Stimulated activated CD8-positive, alpha-beta memory T cell treated with anti-CD3 and anti-CD28 coated beads, Interleukin-7, amount 100 ng/mL, for 48 hours (primary cell): ENCODE measurements at regions not wholly inside any gene's neighbourhood (a gene's known extent, or its start where the extent isn't known, plus 50 kb on each side); places are given as distances from the start of the nearest gene placed in this dataset.

ENCODE experiments used
- DNase-seq, 2 donors: peaks; one replicate each; pipeline ENCODE4 v3.0.0-alpha.2; 2020; ENCODE audit warnings: low read depth in 1 of 2; ENCODE audit errors: extremely low read depth in 1 of 2

- DNase-seq, result no peak
These were observed 51.0 kb upstream of the WAC start for GRCh38 chr10:28481968-28482367.
